ENCODE measurements at regions not wholly inside any gene's neighbourhood (a gene's known extent, or its start where the extent isn't known, plus 50 kb on each side); places are given as distances from the start of the nearest gene placed in this dataset.

DNA sequence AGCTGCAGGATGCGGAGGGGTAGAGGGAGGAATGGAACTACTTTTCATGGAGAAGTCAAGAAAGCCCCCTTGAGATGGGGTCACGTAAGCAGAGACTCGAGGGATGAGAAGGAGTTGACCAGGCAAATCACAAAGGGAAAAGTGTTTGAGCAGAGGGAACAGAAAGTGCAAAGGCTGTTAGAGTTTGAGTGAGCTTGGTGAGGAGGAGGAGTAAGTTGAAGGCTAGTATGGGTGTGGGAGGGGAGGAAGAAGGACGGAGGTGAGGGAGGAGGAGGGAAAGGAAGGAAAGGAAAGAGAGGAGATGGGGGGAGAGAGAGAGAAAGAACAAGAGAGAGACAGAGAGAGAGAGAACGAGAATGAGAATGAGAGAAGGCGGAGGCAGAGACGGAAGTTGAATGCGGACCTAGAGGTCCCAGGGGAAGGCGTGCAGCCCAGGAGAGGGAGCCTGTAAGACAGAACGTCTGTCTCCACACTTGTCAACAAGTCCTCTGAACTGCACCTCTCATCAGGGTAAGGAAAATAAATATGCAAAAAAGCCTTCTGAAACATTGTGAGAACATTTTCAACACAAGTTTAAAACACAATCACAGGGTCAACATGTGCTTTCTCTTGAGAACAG, 279.8 kb upstream of the EEF2KMT start:
- TF ChIP-seq FOXM1 (IDR thresholded peaks at IDR 0.05; ENCODE audit: borderline replicate concordance) (no peak), ELF4 (IDR thresholded peaks at IDR 0.05) (no peak), CTBP1 (IDR thresholded peaks at IDR 0.05; ENCODE audit: borderline replicate concordance) (no peak), SP1 (IDR thresholded peaks at IDR 0.05) (no peak)
